ENCODE measurements at regions not wholly inside any gene's neighbourhood (a gene's known extent, or its start where the extent isn't known, plus 50 kb on each side); places are given as distances from the start of the nearest gene placed in this dataset.

DNA sequence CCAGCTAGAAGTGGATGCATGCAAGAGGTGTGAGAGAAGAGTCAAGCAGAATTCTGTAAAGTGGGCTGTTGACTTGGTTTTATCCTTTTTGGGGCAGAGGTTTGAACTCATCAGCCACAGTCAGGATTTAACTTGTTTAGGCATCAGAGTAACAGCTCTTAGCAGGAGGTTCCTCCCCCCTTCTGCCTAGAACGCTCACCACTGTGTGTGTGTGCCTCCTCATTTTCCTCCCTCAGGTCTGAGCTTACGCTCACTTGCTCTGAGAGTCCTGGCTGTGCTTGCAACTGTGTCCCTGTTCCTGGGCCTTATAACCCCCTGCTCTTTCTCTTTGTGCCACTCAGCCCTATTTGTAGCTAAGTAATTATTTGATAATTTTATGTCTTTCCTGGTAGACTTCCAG is 167.9 kb downstream of the TMEM182 start:
- TF ChIP-seq CTCF (IDR thresholded peaks at IDR 0.05) (no peak), POLR2A (IDR thresholded peaks at IDR 0.05) (no peak)
